Stimulated activated CD8-positive, alpha-beta memory T cell treated with anti-CD3 and anti-CD28 coated beads, Interleukin-7, amount 100 ng/mL, for 4 hours (primary cell): ENCODE measurements at regions not wholly inside any gene's neighbourhood (a gene's known extent, or its start where the extent isn't known, plus 50 kb on each side); places are given as distances from the start of the nearest gene placed in this dataset.

Source experiments
- DNase-seq, 2 donors: peaks; one replicate each; pipeline ENCODE4 v3.0.0-alpha.2; 2020; ENCODE audit warnings: low read depth in 2 of 2

- peak in 1 of 2 donors; percentile 7 for DNase-seq
These were observed 131.6 kb downstream of the AQP9 start for GRCh38 chr15:58269455-58270414.

GRCh38 chr15:58271410-58271809, 133.2 kb downstream of the AQP9 start:
- DNase-seq, result no peak

- DNase-seq, result no peak
These were observed 134.9 kb downstream of the AQP9 start for GRCh38 chr15:58273104-58273503.

- DNase-seq, result no peak
These were observed 136.7 kb downstream of the AQP9 start for GRCh38 chr15:58274885-58275284.

- no peak for DNase-seq
These were observed 137.6 kb downstream of the AQP9 start for GRCh38 chr15:58275785-58276184.

GRCh38 chr15:58276924-58277323, 138.7 kb downstream of the AQP9 start:
- DNase-seq, result no peak

GRCh38 chr15:58277333-58277732, 139.2 kb downstream of the AQP9 start:
- no peak for DNase-seq

GRCh38 chr15:58279106-58279505, 140.9 kb downstream of the AQP9 start:
- no peak for DNase-seq

GRCh38 chr15:58279654-58280053, 141.5 kb downstream of the AQP9 start:
- no peak for DNase-seq

GRCh38 chr15:58282060-58282708, 144.0 kb downstream of the AQP9 start:
- DNase-seq, result no peak

GRCh38 chr15:58283302-58283701, 145.1 kb downstream of the AQP9 start:
- DNase-seq, result no peak

GRCh38 chr15:58284293-58284692, 146.1 kb downstream of the AQP9 start:
- DNase-seq, result no peak

- DNase-seq, result no peak
These were observed 146.4 kb upstream of the LIPC start for GRCh38 chr15:58285212-58285920.

- DNase-seq, result no peak
These were observed 145.9 kb upstream of the LIPC start for GRCh38 chr15:58285921-58286278.

GRCh38 chr15:58286523-58286922, 145.3 kb upstream of the LIPC start:
- DNase-seq, result no peak

- no peak for DNase-seq
These were observed 143.9 kb upstream of the LIPC start for GRCh38 chr15:58287891-58288290.

GRCh38 chr15:58288592-58288991, 143.2 kb upstream of the LIPC start:
- no peak for DNase-seq

- no peak for DNase-seq
These were observed 139.9 kb upstream of the LIPC start for GRCh38 chr15:58291848-58292247.

- no peak for DNase-seq
These were observed 139.0 kb upstream of the LIPC start for GRCh38 chr15:58292751-58293175.

GRCh38 chr15:58293622-58294550, 137.9 kb upstream of the LIPC start:
- no peak for DNase-seq

GRCh38 chr15:58294681-58295254, 137.0 kb upstream of the LIPC start:
- no peak for DNase-seq
